Urinary bladder (tissue), 3 donors: ENCODE measurements at regions not wholly inside any gene's neighbourhood (a gene's known extent, or its start where the extent isn't known, plus 50 kb on each side); places are given as distances from the start of the nearest gene placed in this dataset.
A peak's percentile ranks its signal among the peaks of the same experiment; 100 is the strongest.

ENCODE experiments used
- DNase-seq: peaks from one replicate; pipeline ENCODE4 v3.0.0-alpha.2; 2015; ENCODE audit errors: extremely low spot score
- H3K27ac ChIP-seq: one replicate; pipeline ENCODE4 v1.5.1; 2013; ENCODE audit warnings: low read depth, mild to moderate bottlenecking, moderate library complexity
- H3K36me3 ChIP-seq: one replicate; pipeline ENCODE4 v1.6.1; 2013; ENCODE audit warnings: mild to moderate bottlenecking, moderate library complexity; ENCODE audit not compliant: insufficient read depth
- H3K4me1 ChIP-seq: one replicate; pipeline ENCODE4 v1.6.1; 2013; ENCODE audit warnings: mild to moderate bottlenecking, moderate library complexity; ENCODE audit not compliant: insufficient read depth
- H3K4me3 ChIP-seq: one replicate; pipeline ENCODE4 v1.5.1; 2013; ENCODE audit warnings: low read depth, low read length
- WGBS: extraction: QIAGEN DNeasy Blood & Tissue Kit; methylation state at CpG from one replicate; pipeline ENCODE4 v1.1.7; 2013; 5-methylcytosine and 5-hydroxymethylcytosine counted together
- donor health status: healthy with polysubstance abuse.
- donor health status: healthy.

DNA sequence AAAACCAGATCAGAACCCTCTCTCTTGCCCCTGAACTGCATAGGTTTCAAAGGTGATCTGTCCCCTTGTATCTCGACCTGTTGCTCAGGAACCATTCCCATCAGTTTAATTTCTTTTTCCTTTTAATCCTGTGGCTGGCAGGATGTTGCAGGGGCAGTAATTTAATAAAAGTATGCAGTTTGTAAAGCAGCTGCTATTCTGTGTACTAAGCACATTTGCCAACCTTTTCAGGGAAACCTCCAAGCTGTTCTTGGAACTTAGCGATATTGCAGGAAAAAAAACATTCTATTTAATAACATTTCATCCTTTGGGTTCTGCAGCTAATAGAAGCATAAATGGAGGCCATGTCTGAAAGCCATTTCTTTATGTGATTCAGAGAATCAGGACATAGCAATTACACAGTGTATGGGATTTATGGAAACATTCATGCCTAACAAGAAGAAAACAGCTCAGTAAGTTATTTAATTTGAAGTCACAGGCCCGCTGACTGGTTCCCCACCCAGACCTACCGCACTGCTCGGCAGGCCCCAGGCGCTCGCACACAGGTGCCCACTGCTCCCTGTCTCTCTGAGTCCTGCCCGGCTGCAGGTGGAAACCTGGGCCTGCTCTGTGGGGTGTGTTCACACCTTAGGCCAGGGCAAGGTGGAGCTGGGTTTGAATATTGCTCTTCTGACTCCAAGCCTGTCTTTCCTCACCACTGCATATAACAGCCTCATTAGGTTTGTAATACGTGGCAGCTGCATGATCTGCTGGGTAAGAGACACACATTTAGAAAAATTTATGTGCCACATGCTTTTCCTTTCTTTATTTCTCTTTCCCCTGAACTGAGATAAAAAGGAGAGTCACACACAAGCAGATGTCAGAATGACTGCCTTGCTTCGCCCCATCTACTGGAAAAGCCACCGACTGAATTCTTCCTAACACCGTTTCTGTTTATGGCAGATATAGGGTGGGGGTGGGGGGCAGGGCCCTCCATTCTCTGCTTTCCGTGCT lies 119.7 kb downstream of the SLC25A47 start:
- H3K27ac ChIP-seq = no peak overlapping the region
- peak; percentile 36 for DNase-seq
- no peaks in the 10 kb centered on the region for H3K36me3 ChIP-seq
- 83% methylated on average over 13 of the region's 13 CpGs for WGBS
- H3K4me3 ChIP-seq = no peak overlapping the region
- H3K4me1 ChIP-seq = no peaks in the 10 kb centered on the region

GRCh38 chr14:100443603-100444002 lies 120.5 kb downstream of the SLC25A47 start:
- WGBS = 91% methylated on average over 8 of the region's 8 CpGs
- Histone ChIP-seq H3K36me3 (no peaks in the 10 kb centered on the region), H3K27ac (no peak overlapping the region), H3K4me1 (no peaks in the 10 kb centered on the region), H3K4me3 (no peak overlapping the region)
- DNase-seq = no peak

DNA sequence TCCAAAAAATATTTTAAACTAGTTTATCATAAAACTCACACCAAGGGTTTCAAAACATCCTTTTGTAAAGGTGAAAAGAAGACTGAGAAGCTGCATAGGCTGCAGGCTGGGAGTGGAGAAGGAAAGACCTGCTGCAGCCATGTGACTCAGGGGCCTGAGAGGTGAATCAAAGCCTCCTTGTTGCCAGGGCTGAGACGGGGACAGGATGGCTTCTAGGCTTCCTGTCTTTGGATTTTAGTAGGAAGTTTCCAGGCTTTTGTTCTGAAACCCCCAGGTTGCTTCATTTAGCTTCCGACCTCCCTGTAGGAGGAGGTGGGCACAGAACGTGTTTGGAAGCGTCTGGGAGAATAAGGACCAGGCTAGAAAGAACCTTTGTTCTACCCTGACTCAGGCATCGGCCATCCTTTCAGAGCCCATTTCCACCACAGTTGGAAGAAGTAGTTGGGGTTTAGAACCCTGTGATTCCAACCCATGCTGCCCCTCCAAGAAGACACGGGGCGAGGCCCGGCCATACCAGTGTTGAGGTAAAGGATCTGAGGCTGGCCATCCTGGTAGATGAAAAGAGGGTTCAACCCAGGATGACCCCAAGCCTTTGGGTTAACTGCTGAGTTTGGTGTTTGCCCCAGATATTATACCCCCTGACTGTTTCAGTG lies 122.4 kb downstream of the SLC25A47 start:
- no peak overlapping the region for H3K4me3 ChIP-seq
- no peak for DNase-seq
- no peaks in the 10 kb centered on the region for H3K4me1 ChIP-seq
- 93% methylated on average over 8 of the region's 8 CpGs for whole genome bisulfite sequencing
- H3K27ac ChIP-seq = no peak overlapping the region
- no peaks in the 10 kb centered on the region for H3K36me3 ChIP-seq

DNA sequence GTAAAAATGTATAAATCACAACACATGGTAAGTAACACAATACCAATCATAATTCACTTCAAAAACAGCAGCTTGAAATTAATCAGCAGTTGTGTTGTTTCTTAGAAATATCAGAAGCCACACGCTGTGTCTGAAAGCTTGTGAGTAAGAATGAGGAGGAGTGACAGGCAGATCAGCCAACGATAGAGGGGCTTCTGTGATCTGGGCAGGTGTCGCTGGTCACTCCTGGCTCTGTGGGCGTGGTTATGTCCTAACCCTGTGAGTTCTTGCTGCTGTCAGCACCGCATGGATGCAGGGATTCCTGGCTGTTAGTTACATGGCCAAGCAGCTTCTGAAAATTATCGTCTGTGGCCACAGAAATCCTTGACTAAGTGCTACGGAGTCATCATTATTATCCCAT lies 123.4 kb downstream of the SLC25A47 start:
- H3K27ac ChIP-seq = no peak overlapping the region
- no peak overlapping the region for H3K4me3 ChIP-seq
- H3K4me1 ChIP-seq = peaks cover 1% of the 10 kb centered on the region
- 85% methylated on average over 7 of the region's 7 CpGs for WGBS
- no peaks in the 10 kb centered on the region for H3K36me3 ChIP-seq
- no peak for DNase-seq

DNA sequence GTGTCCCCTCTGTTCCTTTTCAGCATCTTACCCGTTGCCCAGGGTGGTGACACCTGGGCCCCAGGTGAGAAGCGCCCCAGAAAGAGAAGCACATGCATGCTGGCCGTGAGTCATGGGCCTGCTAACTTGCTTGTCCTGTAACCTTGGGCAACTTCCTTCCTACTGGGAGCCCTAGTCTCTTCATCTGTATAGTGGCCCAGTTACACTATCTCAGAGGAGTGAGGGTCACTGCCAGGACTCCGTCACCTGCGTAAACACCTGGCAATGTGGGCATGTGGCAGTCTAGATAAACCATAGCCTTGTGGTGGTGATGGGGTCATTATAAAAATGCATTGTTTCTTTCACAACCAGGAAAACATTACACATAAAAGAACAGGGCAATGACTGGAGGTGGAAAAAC lies 125.2 kb downstream of the SLC25A47 start:
- 95% methylated on average over 5 of the region's 5 CpGs for WGBS
- peaks cover 1% of the 10 kb centered on the region for H3K4me1 ChIP-seq
- DNase-seq = no peak
- no peak overlapping the region for H3K4me3 ChIP-seq
- H3K27ac ChIP-seq = no peak overlapping the region
- H3K36me3 ChIP-seq = no peaks in the 10 kb centered on the region

DNA sequence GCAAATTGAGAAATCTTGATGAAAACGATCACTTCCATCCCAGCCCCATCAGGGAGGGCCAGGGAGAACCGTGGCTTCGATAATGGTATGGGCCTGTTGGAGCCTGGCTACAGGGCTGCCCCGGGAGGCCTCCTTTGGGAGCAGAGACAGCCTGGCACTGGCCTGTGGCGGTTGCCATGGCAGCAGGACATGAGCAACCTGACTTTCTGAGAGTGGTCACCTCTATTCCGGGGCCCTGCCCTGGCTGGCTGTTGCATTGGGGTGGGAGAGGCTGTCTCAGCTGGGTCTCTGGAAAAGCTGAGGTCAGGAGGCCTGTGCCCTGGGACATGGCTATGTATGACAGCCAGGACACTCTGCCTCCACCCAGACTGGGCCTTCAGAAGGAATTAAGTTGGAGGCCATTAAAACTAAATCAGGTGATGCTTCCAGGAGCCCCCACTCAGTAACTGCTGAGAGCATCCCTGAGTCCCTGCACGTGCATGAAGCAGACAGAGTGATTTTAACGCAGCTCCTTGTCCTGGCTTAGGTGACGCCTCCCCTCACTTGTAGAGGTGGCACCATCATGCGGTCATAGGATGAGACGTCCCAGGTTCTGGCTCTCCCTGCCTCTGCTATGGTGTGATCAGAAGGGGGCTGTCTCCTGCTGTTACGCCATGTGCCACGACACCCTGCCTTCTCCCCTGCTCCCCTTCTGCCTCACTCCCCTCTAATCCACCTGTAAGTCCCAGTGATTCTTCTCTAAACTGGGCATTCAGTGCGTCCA lies 126.3 kb downstream of the SLC25A47 start:
- no peak for DNase-seq
- Histone ChIP-seq H3K27ac (no peak overlapping the region), H3K36me3 (no peaks in the 10 kb centered on the region), H3K4me3 (no peak overlapping the region), H3K4me1 (peaks cover 1% of the 10 kb centered on the region)
- WGBS = 90% methylated on average over 14 of the region's 14 CpGs

DNA sequence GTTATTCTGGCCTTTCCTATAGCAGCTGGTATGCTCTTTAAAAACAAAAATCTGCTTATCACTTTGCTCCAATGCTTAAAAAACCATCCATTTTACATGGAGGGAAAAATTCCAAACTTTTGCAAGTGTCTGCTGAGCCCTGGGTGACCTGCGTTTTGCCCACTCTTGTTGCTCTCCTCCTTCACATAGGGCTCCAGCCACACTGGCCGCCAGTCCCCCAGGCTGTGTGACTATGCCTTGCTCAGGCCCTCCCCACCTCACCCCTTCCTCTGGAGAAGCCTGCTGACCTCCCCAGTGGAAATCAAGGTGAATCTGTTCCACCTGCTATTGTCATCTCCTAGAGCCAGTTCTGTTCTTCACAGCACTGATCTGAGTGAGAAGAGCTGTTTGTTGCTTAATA lies 126.9 kb downstream of the SLC25A47 start:
- Histone ChIP-seq H3K36me3 (no peaks in the 10 kb centered on the region), H3K27ac (no peak overlapping the region), H3K4me1 (peaks cover 1% of the 10 kb centered on the region), H3K4me3 (no peak overlapping the region)
- DNase-seq = no peak
- WGBS = 95% methylated on average over 2 of the region's 2 CpGs

GRCh38 chr14:100450736-100451135 lies 127.6 kb downstream of the SLC25A47 start:
- Histone ChIP-seq H3K27ac (no peak overlapping the region), H3K4me3 (no peak overlapping the region), H3K4me1 (peaks cover 1% of the 10 kb centered on the region), H3K36me3 (no peaks in the 10 kb centered on the region)
- 89% methylated on average over 6 of the region's 6 CpGs for WGBS
- DNase-seq = no peak

DNA sequence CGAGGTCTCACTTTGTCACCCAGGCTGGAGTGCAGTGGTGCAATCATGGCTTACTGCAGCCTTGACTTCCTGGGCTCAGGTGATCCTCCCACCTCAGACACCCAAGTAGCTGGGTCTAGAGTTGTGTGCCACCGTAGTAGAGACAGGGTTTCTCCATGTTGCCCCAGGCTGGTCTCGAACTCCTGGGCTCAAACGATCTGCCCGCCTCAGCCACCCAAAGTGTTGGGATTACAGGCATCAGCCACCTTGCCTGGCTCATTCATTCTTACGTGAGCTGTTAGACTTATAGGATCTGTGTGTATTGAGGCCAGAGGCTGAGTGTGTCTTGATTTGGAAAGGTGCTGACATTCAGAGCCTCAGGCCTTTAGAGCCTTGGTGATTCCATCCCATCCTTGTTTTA lies 128.1 kb downstream of the SLC25A47 start:
- Histone ChIP-seq H3K4me3 (no peak overlapping the region), H3K27ac (no peak overlapping the region), H3K4me1 (peaks cover 1% of the 10 kb centered on the region), H3K36me3 (no peaks in the 10 kb centered on the region)
- WGBS = 96% methylated on average over 6 of the region's 6 CpGs
- DNase-seq = no peak

GRCh38 chr14:100453930-100454329 lies 130.8 kb downstream of the SLC25A47 start:
- no peak for DNase-seq
- Histone ChIP-seq H3K4me1 (peaks cover 1% of the 10 kb centered on the region), H3K27ac (no peak overlapping the region), H3K4me3 (no peak overlapping the region), H3K36me3 (no peaks in the 10 kb centered on the region)
- 84% methylated on average over 2 of the region's 2 CpGs for WGBS

GRCh38 chr14:100454437-100454836 lies 131.3 kb downstream of the SLC25A47 start:
- H3K4me3 ChIP-seq = no peak overlapping the region
- no peak for DNase-seq
- no peaks in the 10 kb centered on the region for H3K36me3 ChIP-seq
- H3K4me1 ChIP-seq = peaks cover 1% of the 10 kb centered on the region
- 39% methylated on average over 1 of the region's 1 CpG for WGBS
- H3K27ac ChIP-seq = no peak overlapping the region

- no peak overlapping the region for H3K27ac ChIP-seq
- H3K4me3 ChIP-seq = no peak overlapping the region
- H3K4me1 ChIP-seq = no peaks in the 10 kb centered on the region
- WGBS = 93% methylated on average over 3 of the region's 3 CpGs
- no peak for DNase-seq
- H3K36me3 ChIP-seq = no peaks in the 10 kb centered on the region
Measured at GRCh38 chr14:100463937-100464336, 123.3 kb downstream of the BEGAIN start.

GRCh38 chr14:100466111-100466856 lies 120.9 kb downstream of the BEGAIN start:
- H3K36me3 ChIP-seq = no peaks in the 10 kb centered on the region
- DNase-seq = no peak
- H3K4me1 ChIP-seq = no peaks in the 10 kb centered on the region
- no peak overlapping the region for H3K27ac ChIP-seq
- 72% methylated on average over 9 of the region's 9 CpGs for WGBS
- no peak overlapping the region for H3K4me3 ChIP-seq
